Memory B cell (primary cell): ENCODE measurements at regions not wholly inside any gene's neighbourhood (a gene's known extent, or its start where the extent isn't known, plus 50 kb on each side); places are given as distances from the start of the nearest gene placed in this dataset.

Experiments used
- ATAC-seq: fragments of 150-1000 bp; cut with Tn5 transposase; 2 replicates; pipeline ENCODE4 v1.10.0; 2021; ENCODE audit warnings: low read depth, mild to moderate bottlenecking, moderate library complexity
- DNase-seq, 2 donors: peaks; one replicate each; pipeline ENCODE4 v3.0.0; 2022; ENCODE audit warnings: low spot score in 2 of 2
- H3K27ac Mint-ChIP-seq: one replicate; pipeline ENCODE4 v1.8.0; 2022; ENCODE audit warnings: mild to moderate bottlenecking, moderate library complexity, mixed read lengths
- H3K27me3 Mint-ChIP-seq: one replicate; pipeline ENCODE4 v1.8.0; 2022; ENCODE audit warnings: mixed read lengths
- H3K36me3 Mint-ChIP-seq: one replicate; pipeline ENCODE4 v1.8.0; 2022; ENCODE audit warnings: mild to moderate bottlenecking, mixed read lengths
- H3K4me1 Mint-ChIP-seq: one replicate; pipeline ENCODE4 v1.8.0; 2022; ENCODE audit warnings: mixed read lengths
- H3K4me3 Mint-ChIP-seq: one replicate; pipeline ENCODE4 v1.8.0; 2022; ENCODE audit warnings: mild to moderate bottlenecking, moderate library complexity, mixed read lengths
- H3K9me3 Mint-ChIP-seq: one replicate; pipeline ENCODE4 v1.8.0; 2022; ENCODE audit warnings: mixed read lengths

DNA sequence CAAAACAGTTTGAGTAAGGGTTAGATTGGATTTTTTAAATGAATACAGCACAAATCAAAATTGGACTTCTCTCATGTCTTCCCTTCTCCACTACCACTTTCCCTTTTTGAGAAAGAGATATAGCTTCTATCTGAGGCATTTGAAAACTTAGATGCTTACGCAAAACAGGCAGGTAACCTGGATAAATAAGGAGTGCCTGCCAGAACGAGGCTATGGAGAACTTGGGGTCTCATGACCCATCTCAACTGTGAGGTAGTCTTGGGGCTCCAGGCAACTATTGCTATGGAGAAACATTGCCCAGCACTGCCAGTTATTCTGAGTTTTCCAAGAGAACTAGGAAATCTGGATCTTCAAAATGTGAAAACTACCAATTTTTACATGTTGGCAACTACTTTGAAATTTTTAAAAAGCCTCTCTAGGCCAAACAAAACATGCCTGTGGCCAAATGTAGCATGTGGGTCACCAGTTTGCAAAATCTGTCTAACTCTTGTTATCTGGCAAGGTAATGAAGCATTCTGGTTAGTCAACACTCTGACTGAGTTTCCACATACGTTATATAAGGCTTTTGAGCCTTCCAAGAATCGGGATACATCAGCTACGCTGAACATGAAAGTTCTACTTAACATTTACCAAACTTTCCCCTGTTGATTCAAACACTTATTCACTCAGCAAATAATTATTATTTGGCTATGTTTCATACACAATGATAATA, 752.7 kb downstream of the KCNA4 start:
- H3K27me3 Mint-ChIP-seq = no peaks in the 10 kb centered on the region
- H3K36me3 Mint-ChIP-seq = no peaks in the 10 kb centered on the region
- no peak overlapping the region for H3K4me3 Mint-ChIP-seq
- ATAC-seq (no peak), DNase-seq (no peak)
- peaks cover 4% of the 10 kb centered on the region for H3K9me3 Mint-ChIP-seq
- no peaks in the 10 kb centered on the region for H3K4me1 Mint-ChIP-seq
- H3K27ac Mint-ChIP-seq = no peak overlapping the region

DNA sequence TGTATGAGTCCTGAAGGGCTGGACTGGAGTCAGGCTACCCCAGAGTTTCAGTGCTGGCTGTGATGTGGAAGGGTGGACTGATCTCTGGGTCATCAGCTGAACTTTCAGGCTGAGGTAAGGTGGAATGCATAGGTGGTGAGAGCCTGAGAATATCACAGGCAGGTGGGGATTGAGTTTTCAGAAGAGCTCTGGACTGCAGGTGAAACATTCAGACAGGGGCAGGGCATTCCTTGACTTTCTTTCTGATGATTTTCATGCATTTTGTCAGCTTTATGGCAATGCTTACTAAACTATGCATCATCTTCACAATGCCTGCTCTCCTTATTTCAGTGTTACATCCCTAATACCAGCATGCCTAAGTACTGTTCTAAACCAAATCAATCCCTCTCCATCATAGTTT, 755.0 kb downstream of the KCNA4 start:
- Mint-ChIP-seq H3K27ac (no peak overlapping the region), H3K36me3 (no peaks in the 10 kb centered on the region), H3K4me1 (no peaks in the 10 kb centered on the region), H3K4me3 (no peak overlapping the region), H3K27me3 (no peaks in the 10 kb centered on the region), H3K9me3 (peaks cover 10% of the 10 kb centered on the region)
- no peak for DNase-seq
- ATAC-seq = no peak

DNA sequence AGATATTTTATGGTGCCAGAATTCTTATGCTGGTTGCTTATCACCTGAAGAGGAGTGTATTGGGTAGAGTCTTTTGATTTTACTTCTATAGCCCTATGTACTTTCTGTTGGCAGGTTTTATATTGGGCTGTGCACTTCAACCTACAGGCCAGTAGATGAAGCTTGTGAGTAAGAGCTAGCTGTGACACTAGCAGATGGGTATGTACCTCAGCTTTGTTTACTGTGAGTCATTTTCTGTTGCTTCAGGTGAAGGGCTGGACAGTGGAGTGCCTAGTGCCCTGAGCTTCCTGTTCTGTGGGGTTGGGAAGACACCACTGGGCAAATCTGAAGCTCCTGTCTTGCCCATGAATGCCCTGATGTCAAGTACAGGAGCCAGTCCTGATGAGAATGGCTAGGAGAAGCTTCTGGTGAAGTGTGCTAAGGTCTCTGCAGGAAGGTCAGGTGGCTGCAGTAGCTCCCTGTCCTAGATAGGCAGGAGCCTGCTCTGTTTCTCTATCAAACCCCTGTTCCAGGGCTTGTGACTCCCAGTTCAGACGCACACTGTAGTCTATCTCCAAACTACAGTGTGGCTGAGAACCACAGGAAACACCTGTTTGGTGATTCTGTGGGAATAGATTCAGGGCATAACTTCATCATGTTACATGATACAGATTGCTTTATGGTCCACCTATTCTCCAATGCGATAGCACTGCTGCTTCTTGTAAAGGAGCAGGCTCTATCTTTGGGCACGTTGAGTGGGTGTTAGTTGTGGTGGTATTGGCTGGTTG, 755.7 kb downstream of the KCNA4 start:
- ATAC-seq (no peak), DNase-seq (no peak)
- no peaks in the 10 kb centered on the region for H3K36me3 Mint-ChIP-seq
- no peak overlapping the region for H3K27ac Mint-ChIP-seq
- no peaks in the 10 kb centered on the region for H3K27me3 Mint-ChIP-seq
- H3K4me3 Mint-ChIP-seq = no peak overlapping the region
- peaks cover 15% of the 10 kb centered on the region for H3K9me3 Mint-ChIP-seq
- no peaks in the 10 kb centered on the region for H3K4me1 Mint-ChIP-seq

DNA sequence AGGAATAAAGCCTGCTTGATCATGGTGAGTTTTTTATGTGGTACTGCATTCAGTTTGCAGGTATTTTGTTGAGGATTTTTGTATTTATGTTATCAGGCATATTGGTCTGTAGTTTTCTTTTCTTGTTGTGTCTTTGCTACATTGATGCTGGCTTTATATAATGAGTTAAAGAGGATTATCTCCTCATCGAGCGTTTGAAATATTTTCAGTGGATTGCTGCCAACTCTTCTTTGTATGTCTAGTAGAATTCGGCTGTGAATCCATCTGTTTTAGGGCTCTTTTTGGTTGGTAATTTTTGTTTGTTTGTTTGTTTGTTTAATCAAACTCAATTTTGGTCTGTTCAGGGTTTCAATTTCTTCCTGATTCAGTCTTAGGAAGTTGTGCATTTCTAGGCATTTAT, 758.4 kb downstream of the KCNA4 start:
- no peaks in the 10 kb centered on the region for H3K36me3 Mint-ChIP-seq
- H3K4me1 Mint-ChIP-seq = no peaks in the 10 kb centered on the region
- DNase-seq (no peak), ATAC-seq (no peak)
- no peaks in the 10 kb centered on the region for H3K27me3 Mint-ChIP-seq
- H3K9me3 Mint-ChIP-seq = peaks cover 13% of the 10 kb centered on the region
- no peak overlapping the region for H3K27ac Mint-ChIP-seq
- no peak overlapping the region for H3K4me3 Mint-ChIP-seq

DNA sequence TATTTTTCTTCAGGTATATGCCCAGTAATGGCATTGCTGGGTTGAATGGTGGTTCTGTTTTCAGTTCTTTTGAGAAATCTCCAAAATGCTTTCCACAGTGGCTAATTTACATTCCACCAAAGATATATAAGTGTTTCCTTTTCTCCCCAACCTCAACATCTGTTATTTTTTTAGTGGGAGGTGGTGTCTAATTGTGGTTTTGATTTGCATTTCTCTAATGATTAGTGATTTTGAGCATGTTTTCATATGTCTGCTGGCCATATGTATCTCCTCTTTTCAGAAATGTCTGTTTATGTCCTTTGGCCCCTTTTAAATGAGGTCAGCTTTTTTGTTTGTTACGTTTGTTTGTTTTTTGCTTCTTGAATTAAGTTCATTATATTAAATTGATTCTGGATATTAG, 760.2 kb downstream of the KCNA4 start:
- no peaks in the 10 kb centered on the region for H3K4me1 Mint-ChIP-seq
- H3K36me3 Mint-ChIP-seq = no peaks in the 10 kb centered on the region
- peaks cover 15% of the 10 kb centered on the region for H3K9me3 Mint-ChIP-seq
- H3K4me3 Mint-ChIP-seq = no peak overlapping the region
- no peak for ATAC-seq
- H3K27me3 Mint-ChIP-seq = no peaks in the 10 kb centered on the region
- DNase-seq = no peak
- no peak overlapping the region for H3K27ac Mint-ChIP-seq

DNA sequence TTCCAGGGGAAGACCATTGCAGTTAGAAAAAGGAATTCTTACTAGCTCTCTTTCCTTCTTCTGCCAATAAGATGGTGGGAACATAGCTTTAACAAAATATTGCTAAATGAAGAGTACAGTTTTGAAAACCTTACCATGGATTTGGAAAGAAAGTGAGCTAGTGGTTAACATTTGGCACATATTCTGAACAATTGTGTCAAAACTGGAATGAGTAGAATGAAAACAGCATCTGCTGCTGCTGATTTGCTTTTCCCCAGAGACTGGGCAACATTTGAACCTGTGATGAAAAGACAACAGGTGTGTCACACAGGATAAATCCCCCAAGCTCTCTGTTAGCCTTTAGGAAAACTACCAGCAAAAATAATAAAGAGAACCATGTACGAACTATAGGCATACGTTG, 761.4 kb downstream of the KCNA4 start:
- Mint-ChIP-seq H3K36me3 (no peaks in the 10 kb centered on the region), H3K9me3 (peaks cover 17% of the 10 kb centered on the region), H3K27me3 (no peaks in the 10 kb centered on the region), H3K4me1 (no peaks in the 10 kb centered on the region), H3K27ac (no peak overlapping the region), H3K4me3 (no peak overlapping the region)
- no peak for DNase-seq
- no peak for ATAC-seq

DNA sequence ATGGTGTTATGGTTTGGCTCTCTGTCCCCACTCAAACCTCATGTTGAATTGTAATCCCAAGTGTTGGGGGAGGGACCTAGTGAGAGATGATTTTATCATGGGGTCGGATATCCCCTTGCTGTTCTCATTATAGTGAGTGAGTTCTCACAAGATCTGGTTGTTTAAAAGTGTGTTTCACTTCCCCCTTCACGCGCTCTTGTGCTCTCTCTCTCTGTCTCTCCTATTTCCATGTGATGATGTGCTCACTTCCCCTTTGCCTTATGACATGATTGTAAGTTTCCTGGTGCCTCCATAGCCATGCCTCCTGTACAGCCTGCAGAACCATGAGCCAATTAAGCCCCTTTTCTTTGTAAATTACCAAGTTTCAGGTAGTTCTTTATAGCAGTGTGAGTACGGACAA, 765.1 kb downstream of the KCNA4 start:
- Mint-ChIP-seq H3K4me1 (no peaks in the 10 kb centered on the region), H3K9me3 (peaks cover 11% of the 10 kb centered on the region), H3K4me3 (no peak overlapping the region), H3K27ac (no peak overlapping the region), H3K27me3 (no peaks in the 10 kb centered on the region), H3K36me3 (no peaks in the 10 kb centered on the region)
- ATAC-seq = no peak
- no peak for DNase-seq

DNA sequence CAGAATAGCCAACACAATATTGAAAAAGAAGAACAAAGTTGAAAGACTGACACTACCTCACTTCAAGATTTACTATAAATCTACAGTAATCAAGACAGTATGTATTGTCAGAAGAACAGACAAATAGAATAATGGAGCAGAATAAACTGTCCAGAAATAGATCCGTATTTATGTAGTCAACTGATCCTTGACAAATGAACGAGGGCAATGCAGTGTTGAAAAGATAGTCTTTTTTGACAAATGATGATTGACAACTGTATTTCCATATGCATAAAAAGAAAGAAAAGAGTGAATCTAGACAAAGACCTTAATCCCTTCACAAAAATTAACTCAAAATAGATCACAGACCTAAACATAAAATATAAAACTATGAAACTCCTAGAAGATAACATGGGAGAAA, 767.1 kb downstream of the KCNA4 start:
- H3K36me3 Mint-ChIP-seq = no peaks in the 10 kb centered on the region
- no peak overlapping the region for H3K27ac Mint-ChIP-seq
- H3K9me3 Mint-ChIP-seq = peaks cover 5% of the 10 kb centered on the region
- DNase-seq = no peak
- H3K4me3 Mint-ChIP-seq = no peak overlapping the region
- ATAC-seq = no peak
- H3K4me1 Mint-ChIP-seq = no peaks in the 10 kb centered on the region
- no peaks in the 10 kb centered on the region for H3K27me3 Mint-ChIP-seq

DNA sequence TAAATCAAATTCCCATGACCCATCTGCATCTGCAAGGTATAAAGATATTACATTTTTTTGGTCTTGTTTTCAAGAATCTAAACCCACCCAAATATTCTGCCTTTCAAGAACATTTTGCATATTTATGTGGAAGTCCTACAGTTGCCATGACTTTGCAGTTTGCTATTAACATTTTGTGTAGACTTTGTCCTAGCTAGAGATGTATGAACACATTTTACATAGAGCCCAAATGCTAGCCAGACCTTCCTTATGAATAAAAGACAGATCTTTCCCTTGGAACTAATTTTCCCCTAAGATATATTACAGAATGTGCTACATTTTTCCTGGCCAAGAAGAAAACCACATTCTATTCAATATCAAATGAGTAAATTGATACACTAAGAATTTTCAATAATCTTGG, 772.5 kb downstream of the KCNA4 start:
- no peaks in the 10 kb centered on the region for H3K9me3 Mint-ChIP-seq
- ATAC-seq = no peak
- DNase-seq = no peak
- H3K27me3 Mint-ChIP-seq = no peaks in the 10 kb centered on the region
- no peak overlapping the region for H3K27ac Mint-ChIP-seq
- H3K4me1 Mint-ChIP-seq = no peaks in the 10 kb centered on the region
- no peak overlapping the region for H3K4me3 Mint-ChIP-seq
- H3K36me3 Mint-ChIP-seq = no peaks in the 10 kb centered on the region

DNA sequence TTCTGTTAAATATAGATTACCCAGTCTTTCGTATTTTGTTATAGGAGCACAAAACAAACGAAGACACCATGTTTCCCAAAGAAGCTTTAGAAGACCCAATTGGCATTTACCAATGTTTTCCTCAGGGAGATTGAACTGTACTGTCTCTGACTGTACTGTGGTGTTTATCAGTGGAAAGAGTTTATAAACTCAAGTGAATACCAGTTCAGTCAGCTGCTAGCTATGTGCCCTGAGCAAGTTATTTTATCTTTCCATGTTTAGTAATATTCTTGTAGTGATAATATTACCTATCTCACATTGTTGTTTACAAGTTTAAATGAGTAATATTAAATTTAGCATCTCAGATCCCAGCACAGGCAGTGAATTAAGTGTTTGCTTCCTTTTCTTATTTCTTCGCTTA, 773.2 kb downstream of the KCNA4 start:
- Mint-ChIP-seq H3K27ac (no peak overlapping the region), H3K4me3 (no peak overlapping the region), H3K36me3 (no peaks in the 10 kb centered on the region), H3K9me3 (peaks cover 1% of the 10 kb centered on the region), H3K27me3 (no peaks in the 10 kb centered on the region), H3K4me1 (no peaks in the 10 kb centered on the region)
- DNase-seq = no peak
- no peak for ATAC-seq

DNA sequence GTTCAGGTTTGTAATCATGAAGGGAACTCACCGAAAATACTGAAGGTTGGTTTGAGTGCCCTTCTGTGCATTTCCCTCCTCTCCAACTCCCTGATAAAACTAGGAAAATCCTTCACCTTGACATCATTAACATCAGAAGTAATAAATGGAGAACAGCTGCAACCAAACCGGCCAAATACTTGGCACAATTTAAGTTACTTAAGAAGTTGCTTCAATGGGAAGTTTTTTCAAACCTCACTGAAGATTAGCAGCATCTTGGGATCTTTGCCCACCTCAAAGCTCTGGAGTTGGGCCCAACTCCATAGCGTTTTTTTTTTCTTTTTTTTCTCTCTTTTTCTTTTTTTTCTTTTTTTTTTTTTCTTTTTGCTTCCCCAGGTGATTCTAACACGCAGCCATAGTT, 784.8 kb downstream of the KCNA4 start:
- Mint-ChIP-seq H3K4me3 (no peak overlapping the region), H3K36me3 (no peaks in the 10 kb centered on the region), H3K27me3 (no peaks in the 10 kb centered on the region), H3K9me3 (peaks cover 12% of the 10 kb centered on the region), H3K27ac (no peak overlapping the region), H3K4me1 (no peaks in the 10 kb centered on the region)
- DNase-seq (no peak), ATAC-seq (no peak)

DNA sequence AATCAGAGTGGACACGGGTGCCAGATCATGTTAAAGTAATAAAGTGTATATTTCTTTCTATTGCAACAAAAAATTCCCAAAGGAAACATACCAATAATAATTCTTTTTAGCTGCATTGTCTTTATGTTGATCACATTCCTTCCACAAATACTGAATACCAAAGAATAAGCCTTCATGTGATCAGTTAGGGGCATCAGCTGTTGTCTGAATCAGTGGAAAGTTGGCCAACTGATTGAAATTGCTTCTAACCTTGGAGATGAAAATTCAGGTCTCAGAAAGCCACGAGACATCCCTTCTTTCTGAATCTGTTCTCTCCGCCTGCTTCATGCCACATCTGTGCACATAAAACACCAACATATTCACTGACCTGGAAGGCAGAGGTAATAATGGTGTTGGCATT, 785.2 kb downstream of the KCNA4 start:
- Mint-ChIP-seq H3K4me1 (no peaks in the 10 kb centered on the region), H3K27me3 (no peaks in the 10 kb centered on the region), H3K36me3 (no peaks in the 10 kb centered on the region), H3K4me3 (no peak overlapping the region), H3K9me3 (peaks cover 12% of the 10 kb centered on the region), H3K27ac (no peak overlapping the region)
- no peak for DNase-seq
- ATAC-seq = no peak

DNA sequence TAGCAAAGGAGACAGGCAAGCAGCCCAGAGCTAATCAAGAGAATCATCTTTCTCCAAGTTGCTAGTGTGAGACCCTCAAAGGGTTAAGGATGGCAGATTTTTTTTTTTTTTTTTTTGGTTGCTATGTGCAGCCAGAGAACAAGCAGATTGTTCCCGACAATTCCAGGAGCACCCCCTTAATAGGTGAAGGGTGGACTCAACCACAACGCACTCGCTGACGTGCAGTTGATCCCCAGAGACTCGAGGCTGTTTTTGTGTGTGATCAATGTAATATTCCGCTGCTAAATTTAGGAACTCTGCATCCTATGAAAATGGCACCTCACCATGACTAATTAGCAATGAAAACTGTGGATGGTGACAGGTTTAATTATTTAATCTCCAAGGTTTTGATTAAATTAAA, 789.0 kb downstream of the KCNA4 start:
- Mint-ChIP-seq H3K4me3 (no peak overlapping the region), H3K36me3 (no peaks in the 10 kb centered on the region), H3K9me3 (peaks cover 7% of the 10 kb centered on the region), H3K27me3 (no peaks in the 10 kb centered on the region), H3K4me1 (no peaks in the 10 kb centered on the region), H3K27ac (no peak overlapping the region)
- no peak for DNase-seq
- ATAC-seq = no peak

DNA sequence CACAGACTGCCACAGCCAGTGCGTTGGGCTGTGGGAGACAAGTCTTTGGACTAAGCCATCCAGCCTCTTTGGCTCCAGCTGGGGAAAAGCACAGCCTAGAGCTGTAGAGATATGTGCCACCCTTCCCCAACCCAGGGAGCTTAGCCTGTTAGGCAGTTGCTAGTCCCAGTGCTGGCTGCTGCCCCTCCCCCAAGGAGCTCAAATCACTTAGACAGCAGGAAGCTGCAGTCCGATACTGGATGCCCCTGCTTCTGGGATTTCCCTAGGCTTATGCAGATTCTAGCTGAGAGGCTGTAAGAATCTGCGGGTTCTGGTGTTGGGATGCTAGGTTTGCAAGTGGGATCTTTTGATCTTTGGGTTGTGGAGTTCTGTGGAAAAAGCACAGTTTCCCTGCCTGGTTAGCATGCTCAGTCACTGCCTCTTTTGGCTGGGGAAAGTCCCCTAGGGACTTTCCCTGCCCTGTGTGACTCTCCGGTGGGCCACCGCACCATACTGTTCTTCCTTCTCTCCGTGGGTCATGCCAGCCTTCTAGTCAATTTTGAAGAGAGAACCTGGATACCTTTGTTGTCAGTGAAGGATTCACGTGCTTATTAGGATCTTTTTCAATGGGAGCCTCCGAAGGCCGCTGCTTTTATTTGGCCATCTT, 792.0 kb downstream of the KCNA4 start:
- no peak for DNase-seq
- Mint-ChIP-seq H3K4me3 (no peak overlapping the region), H3K4me1 (no peaks in the 10 kb centered on the region), H3K27me3 (no peaks in the 10 kb centered on the region), H3K9me3 (peaks cover 12% of the 10 kb centered on the region), H3K27ac (no peak overlapping the region), H3K36me3 (no peaks in the 10 kb centered on the region)
- ATAC-seq = no peak
